ENCODE measurements at regions not wholly inside any gene's neighbourhood (a gene's known extent, or its start where the extent isn't known, plus 50 kb on each side); places are given as distances from the start of the nearest gene placed in this dataset.

DNA sequence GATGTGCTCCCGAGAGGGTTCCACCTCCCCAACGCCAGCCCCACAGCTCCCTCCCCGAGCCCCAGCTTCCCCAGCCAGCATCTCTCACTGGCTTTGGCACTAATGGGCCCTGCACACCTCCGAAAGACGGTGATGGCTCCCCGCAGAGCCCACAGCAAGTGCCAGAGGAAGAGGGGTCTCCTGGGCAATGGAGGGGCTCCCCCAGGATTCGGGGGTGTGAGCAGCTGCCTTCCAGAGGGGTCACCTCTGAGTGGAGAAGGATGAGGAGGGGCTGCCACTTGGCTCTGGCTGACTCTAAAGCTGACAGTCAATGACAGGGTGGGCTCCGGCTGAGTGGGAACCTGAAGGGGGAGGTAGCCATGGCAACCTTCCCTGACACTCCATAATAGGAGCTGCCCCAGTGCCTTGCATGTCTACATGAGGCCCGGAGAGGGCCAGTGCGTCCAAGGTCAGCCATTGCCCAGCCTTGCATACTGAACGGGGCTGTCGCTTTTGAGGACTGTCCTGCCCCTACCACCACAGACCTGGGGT is 98.6 kb upstream of the SYT13 start:
- TF ChIP-seq NCOR1 (IDR thresholded peaks at IDR 0.05; ENCODE audit: borderline replicate concordance, low read length), result no peak
- TF ChIP-seq EZH2 (conservative IDR thresholded peaks at IDR 0.05; ENCODE audit: low read depth, low read length), result no peak
- TF ChIP-seq, protein P1, sequence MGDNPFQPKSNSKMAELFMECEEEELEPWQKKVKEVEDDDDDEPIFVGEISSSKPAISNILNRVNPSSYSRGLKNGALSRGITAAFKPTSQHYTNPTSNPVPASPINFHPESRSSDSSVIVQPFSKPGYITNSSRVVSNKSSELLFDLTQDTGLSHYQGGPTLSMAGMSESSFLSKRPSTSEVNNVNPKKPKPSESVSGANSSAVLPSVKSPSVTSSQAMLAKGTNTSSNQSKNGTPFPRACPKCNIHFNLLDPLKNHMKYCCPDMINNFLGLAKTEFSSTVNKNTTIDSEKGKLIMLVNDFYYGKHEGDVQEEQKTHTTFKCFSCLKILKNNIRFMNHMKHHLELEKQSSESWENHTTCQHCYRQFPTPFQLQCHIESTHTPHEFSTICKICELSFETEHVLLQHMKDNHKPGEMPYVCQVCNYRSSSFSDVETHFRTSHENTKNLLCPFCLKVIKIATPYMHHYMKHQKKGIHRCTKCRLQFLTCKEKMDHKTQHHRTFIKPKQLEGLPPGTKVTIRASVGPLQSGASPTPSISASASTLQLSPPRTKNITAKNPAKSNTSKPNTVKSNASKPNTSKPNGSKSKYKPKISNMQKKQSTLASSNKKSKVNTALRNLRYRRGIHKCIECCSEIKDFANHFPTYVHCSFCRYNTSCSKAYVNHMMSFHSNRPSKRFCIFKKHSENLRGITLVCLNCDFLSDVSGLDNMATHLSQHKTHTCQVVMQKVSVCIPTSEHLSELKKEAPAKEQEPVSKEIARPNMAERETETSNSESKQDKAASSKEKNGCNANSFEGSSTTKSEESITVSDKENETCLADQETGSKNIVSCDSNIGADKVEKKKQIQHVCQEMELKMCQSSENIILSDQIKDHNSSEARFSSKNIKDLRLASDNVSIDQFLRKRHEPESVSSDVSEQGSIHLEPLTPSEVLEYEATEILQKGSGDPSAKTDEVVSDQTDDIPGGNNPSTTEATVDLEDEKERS (CRISPR knock-in tag; IDR thresholded peaks at IDR 0.05), result no peak
- no peak for TF ChIP-seq ZFP1 (CRISPR knock-in tag; IDR thresholded peaks at IDR 0.05)
- TF ChIP-seq MXI1 (IDR thresholded peaks at IDR 0.05; ENCODE audit: borderline replicate concordance, low read depth, low read length), result no peak
- no peak for TF ChIP-seq SMAD1 (CRISPR knock-in tag; IDR thresholded peaks at IDR 0.05; ENCODE audit: borderline replicate concordance, low read depth)
- TF ChIP-seq NFATC3 (CRISPR knock-in tag; IDR thresholded peaks at IDR 0.05), result no peak
- no peak for TF ChIP-seq POLR2A (IDR thresholded peaks at IDR 0.05; ENCODE audit: insufficient read depth in 1 of 2, low read depth in 2 of 2, low read length in 2 of 2)
